ENCODE measurements at regions not wholly inside any gene's neighbourhood (a gene's known extent, or its start where the extent isn't known, plus 50 kb on each side); places are given as distances from the start of the nearest gene placed in this dataset.

DNA sequence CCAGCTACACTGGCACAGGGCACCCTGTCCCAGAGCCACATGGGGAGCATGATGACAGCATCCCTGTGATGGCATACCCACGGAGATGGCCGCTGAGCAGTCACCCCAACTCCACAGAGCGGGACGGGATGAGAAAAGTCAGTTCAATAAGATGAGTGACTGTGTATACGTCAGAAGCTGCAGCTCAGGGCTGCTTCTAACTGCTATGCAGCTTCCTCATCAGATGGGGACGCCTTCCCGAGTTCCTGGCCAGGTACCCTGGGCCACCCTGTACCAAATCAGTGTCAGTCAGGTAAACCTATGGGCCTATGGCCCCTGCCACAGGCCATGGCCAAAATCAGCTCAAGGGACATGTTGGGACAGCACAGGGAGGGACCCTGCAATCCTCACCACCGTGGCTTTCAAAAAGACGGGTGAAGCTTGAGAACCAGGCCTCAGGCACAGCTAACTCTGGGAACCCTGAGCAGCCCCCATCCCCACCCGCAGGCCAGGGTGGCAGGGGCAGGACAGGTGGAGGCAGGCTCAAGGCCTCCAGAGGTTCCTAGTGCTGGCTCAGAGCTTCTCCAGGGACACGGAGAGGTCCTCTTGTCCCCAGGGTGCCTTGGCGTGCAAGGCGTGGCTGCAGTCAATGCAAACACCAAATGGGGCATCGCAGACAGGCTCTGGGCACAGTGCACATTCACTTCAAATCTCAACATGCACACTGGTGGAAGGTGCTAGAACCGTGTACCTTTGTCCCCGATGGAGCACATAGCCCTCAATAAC is 122.4 kb downstream of the TUBA3C start:
- TF ChIP-seq, protein P1, sequence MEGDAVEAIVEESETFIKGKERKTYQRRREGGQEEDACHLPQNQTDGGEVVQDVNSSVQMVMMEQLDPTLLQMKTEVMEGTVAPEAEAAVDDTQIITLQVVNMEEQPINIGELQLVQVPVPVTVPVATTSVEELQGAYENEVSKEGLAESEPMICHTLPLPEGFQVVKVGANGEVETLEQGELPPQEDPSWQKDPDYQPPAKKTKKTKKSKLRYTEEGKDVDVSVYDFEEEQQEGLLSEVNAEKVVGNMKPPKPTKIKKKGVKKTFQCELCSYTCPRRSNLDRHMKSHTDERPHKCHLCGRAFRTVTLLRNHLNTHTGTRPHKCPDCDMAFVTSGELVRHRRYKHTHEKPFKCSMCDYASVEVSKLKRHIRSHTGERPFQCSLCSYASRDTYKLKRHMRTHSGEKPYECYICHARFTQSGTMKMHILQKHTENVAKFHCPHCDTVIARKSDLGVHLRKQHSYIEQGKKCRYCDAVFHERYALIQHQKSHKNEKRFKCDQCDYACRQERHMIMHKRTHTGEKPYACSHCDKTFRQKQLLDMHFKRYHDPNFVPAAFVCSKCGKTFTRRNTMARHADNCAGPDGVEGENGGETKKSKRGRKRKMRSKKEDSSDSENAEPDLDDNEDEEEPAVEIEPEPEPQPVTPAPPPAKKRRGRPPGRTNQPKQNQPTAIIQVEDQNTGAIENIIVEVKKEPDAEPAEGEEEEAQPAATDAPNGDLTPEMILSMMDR (IDR thresholded peaks at IDR 0.05; ENCODE audit: insufficient read depth, low read length): no peak
- no peak for TF ChIP-seq POLR2AphosphoS5 (IDR thresholded peaks at IDR 0.05; ENCODE audit: low read depth)
- no peak for TF ChIP-seq GABPA (IDR thresholded peaks at IDR 0.05; ENCODE audit: low read depth)
- TF ChIP-seq, protein P2, sequence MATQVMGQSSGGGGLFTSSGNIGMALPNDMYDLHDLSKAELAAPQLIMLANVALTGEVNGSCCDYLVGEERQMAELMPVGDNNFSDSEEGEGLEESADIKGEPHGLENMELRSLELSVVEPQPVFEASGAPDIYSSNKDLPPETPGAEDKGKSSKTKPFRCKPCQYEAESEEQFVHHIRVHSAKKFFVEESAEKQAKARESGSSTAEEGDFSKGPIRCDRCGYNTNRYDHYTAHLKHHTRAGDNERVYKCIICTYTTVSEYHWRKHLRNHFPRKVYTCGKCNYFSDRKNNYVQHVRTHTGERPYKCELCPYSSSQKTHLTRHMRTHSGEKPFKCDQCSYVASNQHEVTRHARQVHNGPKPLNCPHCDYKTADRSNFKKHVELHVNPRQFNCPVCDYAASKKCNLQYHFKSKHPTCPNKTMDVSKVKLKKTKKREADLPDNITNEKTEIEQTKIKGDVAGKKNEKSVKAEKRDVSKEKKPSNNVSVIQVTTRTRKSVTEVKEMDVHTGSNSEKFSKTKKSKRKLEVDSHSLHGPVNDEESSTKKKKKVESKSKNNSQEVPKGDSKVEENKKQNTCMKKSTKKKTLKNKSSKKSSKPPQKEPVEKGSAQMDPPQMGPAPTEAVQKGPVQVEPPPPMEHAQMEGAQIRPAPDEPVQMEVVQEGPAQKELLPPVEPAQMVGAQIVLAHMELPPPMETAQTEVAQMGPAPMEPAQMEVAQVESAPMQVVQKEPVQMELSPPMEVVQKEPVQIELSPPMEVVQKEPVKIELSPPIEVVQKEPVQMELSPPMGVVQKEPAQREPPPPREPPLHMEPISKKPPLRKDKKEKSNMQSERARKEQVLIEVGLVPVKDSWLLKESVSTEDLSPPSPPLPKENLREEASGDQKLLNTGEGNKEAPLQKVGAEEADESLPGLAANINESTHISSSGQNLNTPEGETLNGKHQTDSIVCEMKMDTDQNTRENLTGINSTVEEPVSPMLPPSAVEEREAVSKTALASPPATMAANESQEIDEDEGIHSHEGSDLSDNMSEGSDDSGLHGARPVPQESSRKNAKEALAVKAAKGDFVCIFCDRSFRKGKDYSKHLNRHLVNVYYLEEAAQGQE (IDR thresholded peaks at IDR 0.05; ENCODE audit: insufficient replicate concordance, low read depth): no peak
